Psoas muscle (tissue), 7 donors: ENCODE measurements at regions not wholly inside any gene's neighbourhood (a gene's known extent, or its start where the extent isn't known, plus 50 kb on each side); places are given as distances from the start of the nearest gene placed in this dataset.
"Not testable (repeated sequence)": the region's sequence is repeated elsewhere in the genome, so short reads cannot be mapped to it uniquely, and the experiment has no call there.

ENCODE experiments used
- ATAC-seq, 4 donors: fragments of 200-7000 bp; cut with Tn5 transposase; one replicate each; pipeline ENCODE4 v1.9.1; 2020; ENCODE audit warnings: moderate library complexity in 3 of 4, mild to moderate bottlenecking in 2 of 4
- DNase-seq, 2 donors: peaks; one replicate each; pipeline ENCODE4 v3.0.0-alpha.2; 2020
- H3K27ac ChIP-seq: fragments of 200-600 bp; one replicate; pipeline ENCODE4 v1.8.0; 2022
- H3K27me3 ChIP-seq, 3 donors: fragments of 200-600 bp in 1 of 3; one replicate each; pipeline versions ENCODE4 v1.6.1 to v1.8.0; 2013 to 2022; ENCODE audit warnings: low read length in 2 of 3, mild to moderate bottlenecking in 2 of 3, moderate library complexity in 1 of 3; ENCODE audit not compliant: insufficient read depth in 3 of 3
- H3K36me3 ChIP-seq, 2 donors: fragments of 200-600 bp in 1 of 2; one replicate each; pipeline versions ENCODE4 v1.6.1 to v1.8.0; 2013 to 2022; ENCODE audit warnings: low read depth in 1 of 2, mild to moderate bottlenecking in 1 of 2, moderate library complexity in 1 of 2; ENCODE audit not compliant: insufficient read depth in 1 of 2
- H3K4me1 ChIP-seq: fragments of 200-600 bp; one replicate; pipeline ENCODE4 v1.8.0; 2022
- H3K4me3 ChIP-seq: fragments of 200-600 bp; one replicate; pipeline ENCODE4 v1.8.0; 2022; ENCODE audit warnings: mild to moderate bottlenecking
- H3K9me3 ChIP-seq: fragments of 200-600 bp; one replicate; pipeline ENCODE4 v1.8.0; 2022
- WGBS, 3 donors: extraction: QIAGEN DNeasy Blood & Tissue Kit; methylation state at CpG; one replicate each; pipeline versions ENCODE4 v1.1.6 to v1.1.7; 2013; 5-methylcytosine and 5-hydroxymethylcytosine counted together
- intact Hi-C, 2 donors: fragments of 100-400 bp; cut with DNase I; formaldehyde crosslinking; loops; one replicate each; pipeline versions ENCODE4 v1.11.0 to v1.14.2; 2022
- TF ChIP-seq, protein P1 (sequence below): fragments of 200-600 bp; IDR thresholded peaks from one replicate; pipeline ENCODE4 v1.8.0; 2022; ENCODE audit warnings: antibody characterized with exemption
- donor health status: healthy with polysubstance abuse.
- donor health status: DM: no; HTN: no; CAD: no; lungs with moderate emphysema.
- donor health status: Bipolar disorder and iron deficiency.
- donor health status: healthy.
- donor health status: DM: yes; HTN: yes; CAD: no.
- donor health status: DM: no; HTN: no; CAD: no.
- donor health status: DM: yes; HTN: yes; CAD: no.

DNA sequence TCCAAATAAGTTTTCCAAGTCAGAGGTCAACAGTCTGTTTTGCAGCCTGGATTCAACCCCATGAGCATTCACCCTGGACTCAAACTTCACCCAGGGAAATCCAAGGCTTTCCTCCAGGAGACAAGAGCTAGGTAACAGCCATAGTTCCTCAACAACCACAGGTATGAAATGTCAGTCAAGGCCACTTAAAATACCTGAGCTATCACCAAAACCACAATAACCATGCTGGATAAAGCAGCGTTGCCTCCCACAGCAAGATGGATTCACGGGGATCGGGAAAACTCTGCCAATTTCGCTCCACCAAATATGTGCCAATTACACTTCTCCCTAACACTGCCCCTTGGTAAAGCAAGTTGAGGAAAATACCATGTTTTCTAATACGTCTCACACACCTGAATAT lies 444.1 kb upstream of the KLF6 start:
- H3K4me3 ChIP-seq, result no peak overlapping the region
- TF ChIP-seq, protein P1, sequence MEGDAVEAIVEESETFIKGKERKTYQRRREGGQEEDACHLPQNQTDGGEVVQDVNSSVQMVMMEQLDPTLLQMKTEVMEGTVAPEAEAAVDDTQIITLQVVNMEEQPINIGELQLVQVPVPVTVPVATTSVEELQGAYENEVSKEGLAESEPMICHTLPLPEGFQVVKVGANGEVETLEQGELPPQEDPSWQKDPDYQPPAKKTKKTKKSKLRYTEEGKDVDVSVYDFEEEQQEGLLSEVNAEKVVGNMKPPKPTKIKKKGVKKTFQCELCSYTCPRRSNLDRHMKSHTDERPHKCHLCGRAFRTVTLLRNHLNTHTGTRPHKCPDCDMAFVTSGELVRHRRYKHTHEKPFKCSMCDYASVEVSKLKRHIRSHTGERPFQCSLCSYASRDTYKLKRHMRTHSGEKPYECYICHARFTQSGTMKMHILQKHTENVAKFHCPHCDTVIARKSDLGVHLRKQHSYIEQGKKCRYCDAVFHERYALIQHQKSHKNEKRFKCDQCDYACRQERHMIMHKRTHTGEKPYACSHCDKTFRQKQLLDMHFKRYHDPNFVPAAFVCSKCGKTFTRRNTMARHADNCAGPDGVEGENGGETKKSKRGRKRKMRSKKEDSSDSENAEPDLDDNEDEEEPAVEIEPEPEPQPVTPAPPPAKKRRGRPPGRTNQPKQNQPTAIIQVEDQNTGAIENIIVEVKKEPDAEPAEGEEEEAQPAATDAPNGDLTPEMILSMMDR, result no peak
- ATAC-seq, result no peak
- no peaks in the 10 kb centered on the region for H3K36me3 ChIP-seq
- H3K27me3 ChIP-seq, result no peaks in the 10 kb centered on the region
- intact Hi-C loops, result no loop called here
- H3K9me3 ChIP-seq, result no peaks in the 10 kb centered on the region
- WGBS, 3 donors, result 94 to 95% (median 95%) methylated on average over 5 of the region's 5 CpGs
- no peak overlapping the region for H3K27ac ChIP-seq
- no peaks in the 10 kb centered on the region for H3K4me1 ChIP-seq
- DNase-seq, result no peak

DNA sequence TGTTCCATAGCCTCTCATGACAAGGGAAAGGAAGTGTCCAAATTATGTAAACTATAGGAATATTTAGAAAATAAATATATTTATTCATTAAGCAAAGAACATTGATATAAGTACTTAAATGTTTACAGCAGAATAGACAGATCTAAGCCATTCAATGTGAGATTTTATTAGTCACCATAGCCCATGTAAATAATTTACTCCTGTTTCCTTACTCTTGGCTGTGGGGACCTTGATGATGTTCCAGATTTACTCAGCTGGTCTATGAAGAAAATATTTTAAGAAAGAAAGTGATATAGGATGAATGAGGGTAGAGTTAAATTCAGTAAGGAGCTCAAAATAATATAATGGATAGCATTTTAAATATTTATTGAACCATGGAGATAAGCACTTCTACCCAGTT lies 442.6 kb upstream of the KLF6 start:
- Histone ChIP-seq H3K27ac (no peak overlapping the region), H3K4me1 (no peaks in the 10 kb centered on the region), H3K36me3 (no peaks in the 10 kb centered on the region), H3K9me3 (no peaks in the 10 kb centered on the region), H3K27me3 (no peaks in the 10 kb centered on the region), H3K4me3 (no peak overlapping the region)
- no peak for ATAC-seq
- TF ChIP-seq, protein P1, result no peak
- DNase-seq, result no peak
- intact Hi-C loops, result no loop called here

DNA sequence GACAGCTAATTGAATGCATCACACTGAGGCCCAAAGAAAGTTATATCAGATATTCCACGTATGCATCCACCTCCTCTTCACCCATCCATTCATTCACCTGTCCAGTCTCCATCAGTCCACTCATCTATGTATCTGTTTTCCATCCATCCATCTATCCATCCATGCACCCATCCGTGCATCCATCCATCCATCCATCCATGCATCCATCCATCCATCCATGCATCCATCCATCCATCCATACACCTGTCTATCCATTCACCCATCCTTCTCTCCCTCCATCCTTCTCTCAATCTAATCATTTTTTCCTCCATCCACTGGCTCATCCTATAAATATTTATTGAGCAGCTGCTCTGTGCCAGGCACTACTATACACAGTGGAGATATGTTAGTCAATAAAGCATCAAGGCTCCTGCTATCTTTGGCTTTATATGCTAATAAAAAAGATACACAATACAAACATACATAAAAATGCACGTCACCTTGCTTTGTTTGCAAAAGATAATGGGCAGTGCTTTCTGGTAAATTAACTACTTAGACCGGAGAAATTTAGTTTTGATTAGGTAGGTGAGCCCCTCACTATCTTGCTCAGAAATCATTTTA lies 442.0 kb upstream of the KLF6 start:
- Histone ChIP-seq H3K9me3 (no peaks in the 10 kb centered on the region), H3K27ac (no peak overlapping the region), H3K4me1 (no peaks in the 10 kb centered on the region), H3K4me3 (no peak overlapping the region), H3K27me3 (no peaks in the 10 kb centered on the region), H3K36me3 (no peaks in the 10 kb centered on the region)
- intact Hi-C loops, result no loop called here
- ATAC-seq, result no peak
- TF ChIP-seq, protein P1, result no peak
- DNase-seq, result no peak
- WGBS, 3 donors, result 92 to 97% (median 94%) methylated on average over 4 of the region's 4 CpGs

DNA sequence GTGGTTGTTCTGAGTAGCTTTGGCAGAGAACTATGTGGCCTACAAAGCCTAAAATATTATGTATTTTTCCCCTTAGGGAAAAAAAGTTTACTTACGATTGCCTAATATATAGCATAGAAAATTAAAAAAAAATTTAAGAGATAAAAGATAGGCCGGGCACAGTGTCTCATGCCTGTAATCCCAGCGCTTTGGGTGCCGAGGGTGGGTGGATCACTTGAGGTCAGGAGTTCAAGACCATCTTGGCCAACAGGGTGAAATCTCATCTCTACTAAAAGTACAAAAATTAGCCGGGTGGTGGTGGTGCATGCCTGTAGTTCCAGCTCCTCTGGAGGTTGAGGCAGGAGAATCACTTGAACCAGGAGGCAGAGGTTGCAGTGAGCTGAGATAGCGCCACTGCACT lies 439.2 kb upstream of the KLF6 start:
- TF ChIP-seq, protein P1, result no peak
- intact Hi-C loops, result no loop called here
- Histone ChIP-seq H3K4me3 (no peak overlapping the region), H3K27ac (no peak overlapping the region), H3K9me3 (no peaks in the 10 kb centered on the region), H3K4me1 (no peaks in the 10 kb centered on the region), H3K36me3 (no peaks in the 10 kb centered on the region), H3K27me3 (no peaks in the 10 kb centered on the region)
- ATAC-seq (no peak), DNase-seq (no peak)
- WGBS, 3 donors, result 94 to 96% (median 95%) methylated on average over 6 of the region's 6 CpGs

DNA sequence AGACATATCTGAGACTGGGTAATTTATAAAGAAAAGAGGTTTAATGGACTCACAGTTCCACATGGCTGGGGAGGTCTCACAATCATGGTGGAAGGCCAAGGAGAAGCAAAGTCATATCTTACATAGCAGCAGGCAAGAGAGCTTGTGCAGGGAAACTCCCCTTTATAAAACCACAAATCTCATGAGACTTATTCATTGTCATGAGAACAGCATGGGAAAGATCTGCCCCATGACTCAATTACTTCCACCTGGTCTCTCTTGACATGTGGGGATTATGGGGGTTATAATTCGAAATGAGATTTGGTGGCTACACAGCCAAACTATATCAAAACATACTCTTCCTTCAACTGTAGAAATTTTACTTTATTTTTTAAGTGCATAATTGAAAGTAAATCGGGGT lies 436.3 kb upstream of the KLF6 start:
- H3K36me3 ChIP-seq, H3K27ac ChIP-seq, H3K9me3 ChIP-seq, H3K27me3 ChIP-seq, H3K4me1 ChIP-seq, intact Hi-C loops, H3K4me3 ChIP-seq, DNase-seq, ATAC-seq: not testable (repeated sequence)
- WGBS, 3 donors, result 80 to 91% (median 88%) methylated on average over 2 of the region's 2 CpGs
